ENCODE measurements at regions not wholly inside any gene's neighbourhood (a gene's known extent, or its start where the extent isn't known, plus 50 kb on each side); places are given as distances from the start of the nearest gene placed in this dataset.

DNA sequence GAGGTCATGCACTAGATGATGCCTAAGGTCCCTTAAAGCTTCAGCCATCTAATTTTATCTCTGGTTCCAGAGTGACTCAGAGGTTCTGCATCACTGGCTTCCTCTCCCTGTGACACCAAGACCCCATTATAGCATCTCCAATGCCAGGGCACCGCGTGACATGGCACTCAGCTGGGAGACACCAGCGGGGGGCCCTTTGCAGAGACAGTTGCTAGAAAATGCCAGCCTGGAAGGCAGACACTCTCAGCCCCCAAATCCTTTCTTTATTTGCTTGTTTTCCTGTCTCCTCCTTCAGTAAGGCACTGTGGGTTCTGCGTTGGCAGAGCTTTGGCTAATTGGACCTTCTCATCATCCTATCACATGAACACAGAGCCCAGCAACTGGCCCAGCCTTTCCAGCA lies 123.5 kb upstream of the VRK1 start:
- ChIA-PET CTCF (no interaction called here), POLR2A (no interaction called here)
- no peak overlapping the region for H3K4me3 Mint-ChIP-seq
- TF ChIP-seq, protein P1, sequence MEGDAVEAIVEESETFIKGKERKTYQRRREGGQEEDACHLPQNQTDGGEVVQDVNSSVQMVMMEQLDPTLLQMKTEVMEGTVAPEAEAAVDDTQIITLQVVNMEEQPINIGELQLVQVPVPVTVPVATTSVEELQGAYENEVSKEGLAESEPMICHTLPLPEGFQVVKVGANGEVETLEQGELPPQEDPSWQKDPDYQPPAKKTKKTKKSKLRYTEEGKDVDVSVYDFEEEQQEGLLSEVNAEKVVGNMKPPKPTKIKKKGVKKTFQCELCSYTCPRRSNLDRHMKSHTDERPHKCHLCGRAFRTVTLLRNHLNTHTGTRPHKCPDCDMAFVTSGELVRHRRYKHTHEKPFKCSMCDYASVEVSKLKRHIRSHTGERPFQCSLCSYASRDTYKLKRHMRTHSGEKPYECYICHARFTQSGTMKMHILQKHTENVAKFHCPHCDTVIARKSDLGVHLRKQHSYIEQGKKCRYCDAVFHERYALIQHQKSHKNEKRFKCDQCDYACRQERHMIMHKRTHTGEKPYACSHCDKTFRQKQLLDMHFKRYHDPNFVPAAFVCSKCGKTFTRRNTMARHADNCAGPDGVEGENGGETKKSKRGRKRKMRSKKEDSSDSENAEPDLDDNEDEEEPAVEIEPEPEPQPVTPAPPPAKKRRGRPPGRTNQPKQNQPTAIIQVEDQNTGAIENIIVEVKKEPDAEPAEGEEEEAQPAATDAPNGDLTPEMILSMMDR (IDR thresholded peaks at IDR 0.05), result no peak
- no peaks in the 10 kb centered on the region for H3K9me3 Mint-ChIP-seq
- ATAC-seq, result no peak
- H3K36me3 Mint-ChIP-seq (ENCODE audit: low read depth), result no peaks in the 10 kb centered on the region
- no peak for DNase-seq
- no peak overlapping the region for H3K27ac Mint-ChIP-seq
- H3K27me3 Mint-ChIP-seq, result peaks cover 12% of the 10 kb centered on the region
- H3K4me1 Mint-ChIP-seq (ENCODE audit: low read depth), result no peaks in the 10 kb centered on the region
- intact Hi-C loops (cut with micrococcal nuclease), result no loop called here

DNA sequence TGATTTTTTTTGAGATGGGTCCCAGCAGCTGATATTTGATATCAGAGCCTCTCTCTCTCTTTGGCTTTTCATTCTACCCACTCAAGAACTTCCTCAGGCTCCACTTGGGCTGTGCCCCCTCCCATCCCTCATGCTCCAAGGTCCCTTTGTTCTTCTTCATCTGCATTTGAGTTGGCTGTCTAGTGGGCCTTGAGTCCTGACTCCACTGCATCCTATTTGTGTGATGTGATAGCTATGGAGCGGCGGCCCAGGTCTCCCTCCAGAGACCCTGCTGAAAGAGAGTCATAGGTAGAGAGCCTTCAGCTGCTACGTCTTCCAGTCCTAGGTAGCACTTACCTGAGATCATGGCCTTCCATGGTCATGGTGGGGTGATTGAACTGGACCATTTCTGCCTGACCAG lies 123.1 kb upstream of the VRK1 start:
- TF ChIP-seq, protein P1 (IDR thresholded peaks at IDR 0.05), result no peak
- intact Hi-C loops (cut with micrococcal nuclease), result no loop called here
- CTCF ChIA-PET, result no interaction called here
- peaks cover 12% of the 10 kb centered on the region for H3K27me3 Mint-ChIP-seq
- POLR2A ChIA-PET, result no interaction called here
- no peaks in the 10 kb centered on the region for H3K9me3 Mint-ChIP-seq
- no peak overlapping the region for H3K4me3 Mint-ChIP-seq
- H3K36me3 Mint-ChIP-seq (ENCODE audit: low read depth), result no peaks in the 10 kb centered on the region
- DNase-seq (no peak), ATAC-seq (no peak)
- no peaks in the 10 kb centered on the region for H3K4me1 Mint-ChIP-seq (ENCODE audit: low read depth)
- H3K27ac Mint-ChIP-seq, result no peak overlapping the region

DNA sequence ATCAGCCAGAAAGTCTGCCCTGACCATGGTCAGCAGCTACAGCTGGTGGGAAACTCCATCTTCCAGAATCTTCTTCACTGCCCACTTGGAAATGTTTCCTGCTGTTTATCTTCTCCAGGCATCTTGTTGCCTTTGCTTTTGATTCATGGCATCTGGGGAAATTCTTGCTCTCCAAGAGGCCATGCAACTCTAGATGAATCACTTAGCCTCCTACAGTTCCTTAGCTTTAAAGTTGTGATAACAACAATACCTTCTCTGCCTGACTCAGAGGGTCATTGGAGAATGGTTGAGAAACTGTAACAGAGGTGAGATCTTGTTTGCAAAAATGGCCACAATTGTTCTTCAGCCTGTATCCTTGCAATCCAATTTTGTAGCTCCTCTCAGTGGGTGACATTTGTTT lies 121.0 kb upstream of the VRK1 start:
- CTCF ChIA-PET, result no interaction called here
- Mint-ChIP-seq H3K27me3 (peaks cover 8% of the 10 kb centered on the region), H3K4me1 (ENCODE audit: low read depth) (no peaks in the 10 kb centered on the region), H3K36me3 (ENCODE audit: low read depth) (no peaks in the 10 kb centered on the region), H3K4me3 (no peak overlapping the region), H3K9me3 (no peaks in the 10 kb centered on the region), H3K27ac (no peak overlapping the region)
- no peak for DNase-seq
- no peak for ATAC-seq
- TF ChIP-seq, protein P1 (IDR thresholded peaks at IDR 0.05), result no peak
- intact Hi-C loops (cut with micrococcal nuclease), result no loop called here
- POLR2A ChIA-PET, result no interaction called here

DNA sequence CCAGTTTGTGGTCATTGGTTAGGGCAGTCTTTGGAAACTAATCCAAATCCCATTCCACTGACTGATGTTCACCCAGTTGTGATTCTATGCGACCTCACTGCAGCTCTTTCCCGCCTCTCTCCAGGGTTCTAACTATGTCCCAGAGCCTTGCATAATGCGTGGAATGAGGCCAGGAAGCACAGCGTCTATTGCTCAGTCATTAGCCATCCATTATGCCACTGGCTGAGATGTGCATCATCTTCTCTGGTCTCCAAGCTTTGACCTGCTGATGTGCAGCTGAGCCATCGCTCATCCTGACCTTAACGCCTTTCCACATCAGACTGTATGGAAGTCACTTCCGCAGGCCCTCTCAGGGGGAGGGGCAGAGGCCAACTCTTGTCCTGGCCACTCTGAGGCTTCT lies 115.4 kb upstream of the VRK1 start:
- peaks cover 9% of the 10 kb centered on the region for H3K27me3 Mint-ChIP-seq
- CTCF ChIA-PET, result no interaction called here

DNA sequence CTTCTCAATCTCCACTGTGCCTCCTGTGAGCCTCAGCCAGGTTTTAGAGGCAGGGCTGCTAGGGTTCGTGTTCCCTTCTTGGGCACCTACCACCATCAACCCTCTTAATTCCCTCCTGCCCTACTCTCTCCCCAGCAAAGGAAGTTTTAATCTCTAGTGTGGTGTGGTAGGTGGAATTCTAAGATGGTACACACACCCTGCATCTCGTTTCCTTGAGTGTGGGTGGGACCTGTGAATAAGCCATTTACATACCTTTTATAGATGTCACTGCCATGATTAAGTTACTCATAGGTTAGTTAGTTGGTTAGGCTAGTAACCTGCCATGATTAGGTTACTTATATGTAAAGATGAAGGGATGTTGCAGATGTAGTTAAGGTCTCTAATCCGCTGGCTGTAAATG lies 114.8 kb upstream of the VRK1 start:
- POLR2A ChIA-PET, result no interaction called here
- H3K4me1 Mint-ChIP-seq (ENCODE audit: low read depth), result no peaks in the 10 kb centered on the region

More for the DNA sequence above, 115.4 kb upstream of the VRK1 start:
- Mint-ChIP-seq H3K9me3 (no peaks in the 10 kb centered on the region), H3K27ac (no peak overlapping the region), H3K4me1 (ENCODE audit: low read depth) (no peaks in the 10 kb centered on the region), H3K36me3 (ENCODE audit: low read depth) (no peaks in the 10 kb centered on the region), H3K4me3 (no peak overlapping the region)
- POLR2A ChIA-PET, result no interaction called here
- DNase-seq (no peak), ATAC-seq (no peak)
- TF ChIP-seq, protein P1 (IDR thresholded peaks at IDR 0.05), result no peak
- intact Hi-C loops (cut with micrococcal nuclease), result no loop called here

More for the DNA sequence above, 114.8 kb upstream of the VRK1 start:
- CTCF ChIA-PET, result no interaction called here
- no peaks in the 10 kb centered on the region for H3K36me3 Mint-ChIP-seq (ENCODE audit: low read depth)
- DNase-seq, result no peak
- ATAC-seq, result no peak
- H3K27me3 Mint-ChIP-seq, result peaks cover 7% of the 10 kb centered on the region
- H3K27ac Mint-ChIP-seq, result no peak overlapping the region
- intact Hi-C loops (cut with micrococcal nuclease), result no loop called here
- H3K4me3 Mint-ChIP-seq, result no peak overlapping the region
- TF ChIP-seq, protein P1 (IDR thresholded peaks at IDR 0.05), result no peak
- no peaks in the 10 kb centered on the region for H3K9me3 Mint-ChIP-seq

Measured in activated CD8-positive, alpha-beta T cell treated with anti-CD3 and anti-CD28 coated beads for 36 hours (primary cell).